ENCODE measurements at regions not wholly inside any gene's neighbourhood (a gene's known extent, or its start where the extent isn't known, plus 50 kb on each side); places are given as distances from the start of the nearest gene placed in this dataset.

DNA sequence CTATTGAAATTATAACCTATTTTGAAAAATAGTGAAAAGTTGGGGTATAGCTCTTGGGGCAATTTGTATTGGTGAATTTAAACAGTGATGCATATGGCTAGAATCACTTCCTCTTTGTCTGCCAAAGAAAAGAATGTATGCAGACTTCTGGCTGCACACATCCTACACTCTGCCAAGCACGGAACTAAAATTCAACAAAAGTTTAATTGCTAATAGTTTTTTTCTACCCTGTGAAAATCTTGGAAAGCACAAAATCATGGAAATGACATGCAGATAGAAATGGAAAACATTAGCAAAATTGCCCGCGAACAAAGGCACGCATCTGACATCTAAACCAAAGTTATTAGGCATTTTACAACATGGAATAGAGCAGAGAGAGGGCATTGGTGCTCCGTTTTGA is 106.4 kb upstream of the PDE10A start:
- TF ChIP-seq, protein P1, sequence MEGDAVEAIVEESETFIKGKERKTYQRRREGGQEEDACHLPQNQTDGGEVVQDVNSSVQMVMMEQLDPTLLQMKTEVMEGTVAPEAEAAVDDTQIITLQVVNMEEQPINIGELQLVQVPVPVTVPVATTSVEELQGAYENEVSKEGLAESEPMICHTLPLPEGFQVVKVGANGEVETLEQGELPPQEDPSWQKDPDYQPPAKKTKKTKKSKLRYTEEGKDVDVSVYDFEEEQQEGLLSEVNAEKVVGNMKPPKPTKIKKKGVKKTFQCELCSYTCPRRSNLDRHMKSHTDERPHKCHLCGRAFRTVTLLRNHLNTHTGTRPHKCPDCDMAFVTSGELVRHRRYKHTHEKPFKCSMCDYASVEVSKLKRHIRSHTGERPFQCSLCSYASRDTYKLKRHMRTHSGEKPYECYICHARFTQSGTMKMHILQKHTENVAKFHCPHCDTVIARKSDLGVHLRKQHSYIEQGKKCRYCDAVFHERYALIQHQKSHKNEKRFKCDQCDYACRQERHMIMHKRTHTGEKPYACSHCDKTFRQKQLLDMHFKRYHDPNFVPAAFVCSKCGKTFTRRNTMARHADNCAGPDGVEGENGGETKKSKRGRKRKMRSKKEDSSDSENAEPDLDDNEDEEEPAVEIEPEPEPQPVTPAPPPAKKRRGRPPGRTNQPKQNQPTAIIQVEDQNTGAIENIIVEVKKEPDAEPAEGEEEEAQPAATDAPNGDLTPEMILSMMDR (IDR thresholded peaks at IDR 0.05; ENCODE audit: insufficient read depth, low read length, poor library complexity, severe bottlenecking) = no peak
- no peak for TF ChIP-seq EZH2phosphoT487 (conservative IDR thresholded peaks at IDR 0.05; ENCODE audit: low read length)

Data from SU-DHL-6 (cell line).